CD14-positive monocyte (primary cell): ENCODE measurements at regions not wholly inside any gene's neighbourhood (a gene's known extent, or its start where the extent isn't known, plus 50 kb on each side); places are given as distances from the start of the nearest gene placed in this dataset.

Experiments
- DNase-seq, 3 donors: peaks; one replicate each; pipeline ENCODE4 v3.0.0-alpha.2; 2011 to 2022
- H2AFZ ChIP-seq: 2 replicates; pipeline ENCODE4 v1.6.0; 2012; ENCODE audit warnings: mild to moderate bottlenecking, low read depth, low read length, inconsistent platforms; ENCODE audit not compliant: insufficient read depth, poor library complexity, severe bottlenecking
- H3K27ac ChIP-seq, 2 donors: 1 replicate in 1 of 2; 2 replicates in 1 of 2; pipeline ENCODE4 v1.5.1; 2012 to 2013; ENCODE audit warnings: low read length in 2 of 2, control low read depth in 1 of 2, inconsistent platforms in 1 of 2, low read depth in 1 of 2, mild to moderate bottlenecking in 1 of 2
- H3K27me3 ChIP-seq, 2 donors: one replicate each; pipeline versions ENCODE4 v1.6.0 to v1.6.1; 2011 to 2013; ENCODE audit warnings: low read length in 2 of 2; ENCODE audit not compliant: control insufficient read depth in 2 of 2, insufficient read depth in 2 of 2
- H3K36me3 ChIP-seq, 2 donors: replicated peaks in 1 of 2; 1 replicate in 1 of 2; 2 replicates in 1 of 2; pipeline versions ENCODE4 v1.5.1 to v1.6.1; 2012 to 2013; ENCODE audit warnings: low read length in 2 of 2, control low read depth in 1 of 2, inconsistent platforms in 1 of 2, mild to moderate bottlenecking in 1 of 2; ENCODE audit not compliant: insufficient read depth in 2 of 2, control insufficient read depth in 1 of 2
- H3K4me1 ChIP-seq, 2 donors: 1 replicate in 1 of 2; 2 replicates in 1 of 2; pipeline versions ENCODE4 v1.5.1 to v1.6.1; 2012 to 2013; ENCODE audit warnings: low read length in 2 of 2, control low read depth in 1 of 2, inconsistent platforms in 1 of 2, mild to moderate bottlenecking in 1 of 2, moderate library complexity in 1 of 2; ENCODE audit not compliant: insufficient read depth in 2 of 2, control insufficient read depth in 1 of 2
- H3K4me2 ChIP-seq: replicated peaks from 2 replicates; pipeline ENCODE3; 2012; ENCODE audit warnings: low read length, moderate library complexity, mild to moderate bottlenecking; ENCODE audit not compliant: poor library complexity, severe bottlenecking; ENCODE audit errors: extremely low read depth
- H3K4me3 ChIP-seq, 3 experiments: fragments of 200-600 bp in 1 of 3; sonication (generic) in 1 of 3; replicated peaks in 1 of 3; 1 replicate in 2 of 3; 2 replicates in 1 of 3; pipeline ENCODE4 v1.5.1; 2011 to 2013; ENCODE audit warnings: low read length in 3 of 3, mild to moderate bottlenecking in 3 of 3, control low read depth in 2 of 3, low read depth in 2 of 3, inconsistent platforms in 1 of 3, moderate library complexity in 1 of 3
- H3K79me2 ChIP-seq: 2 replicates; pipeline ENCODE4 v1.6.0; 2012; ENCODE audit warnings: mild to moderate bottlenecking, control low read depth, inconsistent platforms, low read length, moderate library complexity; ENCODE audit not compliant: insufficient read depth
- H3K9ac ChIP-seq: 2 replicates; pipeline ENCODE4 v1.6.0; 2017; ENCODE audit warnings: low read length, mild to moderate bottlenecking; ENCODE audit not compliant: insufficient read depth, poor library complexity, severe bottlenecking
- H3K9me3 ChIP-seq, 2 donors: replicated peaks in 1 of 2; 1 replicate in 1 of 2; 2 replicates in 1 of 2; pipeline versions ENCODE4 v1.5.1 to v1.6.1; 2012 to 2013; ENCODE audit warnings: low read length in 2 of 2, control low read depth in 1 of 2; ENCODE audit not compliant: control insufficient read depth in 1 of 2, insufficient read depth in 1 of 2
- H4K20me1 ChIP-seq: 2 replicates; pipeline ENCODE4 v1.6.0; 2012; ENCODE audit warnings: mild to moderate bottlenecking, low read length, control low read depth, moderate library complexity; ENCODE audit not compliant: insufficient read depth
- H3K27ac Mint-ChIP-seq, 7 donors: one replicate each; pipeline ENCODE4 v1.8.0; 2020; ENCODE audit warnings: mild to moderate bottlenecking in 7 of 7, mixed read lengths in 7 of 7, moderate library complexity in 6 of 7, inconsistent platforms in 2 of 7
- H3K27me3 Mint-ChIP-seq, 3 donors: one replicate each; pipeline ENCODE4 v1.8.0; 2021 to 2022; ENCODE audit warnings: low read depth in 3 of 3, mild to moderate bottlenecking in 3 of 3, mixed read lengths in 3 of 3, moderate library complexity in 3 of 3, inconsistent platforms in 1 of 3
- H3K36me3 Mint-ChIP-seq, 2 donors: one replicate each; pipeline ENCODE4 v1.8.0; 2020; ENCODE audit warnings: mixed read lengths in 2 of 2, inconsistent platforms in 1 of 2, mild to moderate bottlenecking in 1 of 2
- H3K4me1 Mint-ChIP-seq: one replicate; pipeline ENCODE4 v1.8.0; 2020; ENCODE audit warnings: mild to moderate bottlenecking, mixed read lengths
- H3K4me3 Mint-ChIP-seq, 2 donors: one replicate each; pipeline ENCODE4 v1.8.0; 2020; ENCODE audit warnings: mild to moderate bottlenecking in 2 of 2, mixed read lengths in 2 of 2, moderate library complexity in 1 of 2
- H3K9me3 Mint-ChIP-seq, 7 donors: one replicate each; pipeline ENCODE4 v1.8.0; 2020 to 2022; ENCODE audit warnings: mixed read lengths in 7 of 7, mild to moderate bottlenecking in 6 of 7, moderate library complexity in 6 of 7, inconsistent platforms in 2 of 7
- CTCF ChIP-seq: fragments of 200-600 bp; IDR thresholded peaks from one replicate; pipeline ENCODE4 v1.8.0; 2022; ENCODE audit warnings: antibody characterized with exemption, mild to moderate bottlenecking
- WGBS: methylation state at CpG from one replicate; pipeline ENCODE4 v1.1.5; 2013; ENCODE audit warnings: missing lambda C conversion rate; ENCODE audit not compliant: insufficient coverage; 5-methylcytosine and 5-hydroxymethylcytosine counted together
- intact Hi-C, 2 donors: fragments of 100-400 bp; cut with micrococcal nuclease; formaldehyde crosslinking; loops; one replicate each; pipeline versions ENCODE4 v1.15.0 to v1.15.1; 2023

- H3K9me3 ChIP-seq = no peaks in the 10 kb centered on the region
These were observed 890.1 kb downstream of the GALC start for GRCh38 chr14:87102811-87103378.

GRCh38 chr14:87097015-87097414 lies 896.0 kb downstream of the GALC start:
- H3K79me2 ChIP-seq = no peaks in the 10 kb centered on the region
- Mint-ChIP-seq H3K4me3 (no peak overlapping the region), H3K27ac (no peak overlapping the region), H3K36me3 (no peaks in the 10 kb centered on the region), H3K4me1 (no peaks in the 10 kb centered on the region), H3K9me3 (peaks cover 0 to 5% (median 3%) of the 10 kb centered on the region in 7 donors), H3K27me3 (no peaks in the 10 kb centered on the region)
- no peaks in the 10 kb centered on the region for H3K4me1 ChIP-seq
- DNase-seq = no peak
- no peak overlapping the region for H3K9ac ChIP-seq
- TF ChIP-seq CTCF = no peak
- no peaks in the 10 kb centered on the region for H4K20me1 ChIP-seq
- H3K4me2 ChIP-seq = no peak overlapping the region
- H3K9me3 ChIP-seq = peaks cover 0 to 4% of the 10 kb centered on the region in 2 donors
- H3K4me3 ChIP-seq = no peak overlapping the region
- no peaks in the 10 kb centered on the region for H3K27me3 ChIP-seq
- intact Hi-C loops = no loop called here
- 71% methylated on average over 1 of the region's 2 CpGs for WGBS
- no peak overlapping the region for H2AFZ ChIP-seq
- no peak overlapping the region for H3K27ac ChIP-seq
- H3K36me3 ChIP-seq = no peaks in the 10 kb centered on the region

More at GRCh38 chr14:87102811-87103378, 890.1 kb downstream of the GALC start:
- no peak overlapping the region for H3K4me3 Mint-ChIP-seq
- no peak overlapping the region for H3K27ac Mint-ChIP-seq
- H3K27me3 Mint-ChIP-seq = no peaks in the 10 kb centered on the region
- no peaks in the 10 kb centered on the region for H3K4me1 Mint-ChIP-seq
- Histone ChIP-seq H3K4me1 (no peaks in the 10 kb centered on the region), H2AFZ (no peak overlapping the region), H3K27me3 (no peaks in the 10 kb centered on the region), H3K27ac (no peak overlapping the region), H3K79me2 (no peaks in the 10 kb centered on the region), H3K4me2 (no peak overlapping the region), H3K4me3 (no peak overlapping the region), H4K20me1 (no peaks in the 10 kb centered on the region), H3K36me3 (no peaks in the 10 kb centered on the region), H3K9ac (no peak overlapping the region)
- WGBS = 86% methylated on average over 1 of the region's 3 CpGs
- H3K9me3 Mint-ChIP-seq = peaks cover 0 to 3% (median 2%) of the 10 kb centered on the region in 7 donors
- DNase-seq = no peak
- intact Hi-C loops = no loop called here
- no peaks in the 10 kb centered on the region for H3K36me3 Mint-ChIP-seq
- no peak for TF ChIP-seq CTCF
